Motor neuron (in vitro differentiated cells): ENCODE measurements at regions not wholly inside any gene's neighbourhood (a gene's known extent, or its start where the extent isn't known, plus 50 kb on each side); places are given as distances from the start of the nearest gene placed in this dataset.
"Not testable (repeated sequence)": the region's sequence is repeated elsewhere in the genome, so short reads cannot be mapped to it uniquely, and the experiment has no call there.

Source experiments
- ATAC-seq, 8 experiments: fragments of 200-7000 bp; cut with Tn5 transposase; replicated peaks in 6 of 8; 2 replicates each; pipeline ENCODE4 v1.8.0; 2021; ENCODE audit warnings: mild to moderate bottlenecking in 8 of 8, moderate library complexity in 8 of 8
- H3K27ac ChIP-seq, 2 donors: fragments of 250-450 bp; sonication (Bioruptor Pico); 2 replicates each; pipeline ENCODE4 v1.9.0; 2021; ENCODE audit warnings: antibody characterized with exemption in 2 of 2, mild to moderate bottlenecking in 2 of 2, moderate library complexity in 1 of 2
- H3K4me1 ChIP-seq, 2 donors: fragments of 250-450 bp; sonication (Bioruptor Pico); replicated peaks in 1 of 2; 2 replicates each; pipeline ENCODE4 v1.6.1; 2021; ENCODE audit warnings: antibody characterized with exemption in 2 of 2, mild to moderate bottlenecking in 2 of 2, moderate library complexity in 1 of 2
- H3K4me3 ChIP-seq, 5 donors: fragments of 250-450 bp; sonication (Bioruptor Pico); 2 replicates each; pipeline ENCODE4 v1.9.0; 2021; ENCODE audit warnings: antibody characterized with exemption in 5 of 5, mild to moderate bottlenecking in 5 of 5, moderate library complexity in 4 of 5
- WGBS, 10 experiments: fragments of 450-650 bp; shearing (Covaris generic); methylation state at CpG; one replicate each; pipeline ENCODE4 v1.0.0; 2022; 5-methylcytosine and 5-hydroxymethylcytosine counted together
- in situ Hi-C, 9 experiments: fragments of 400-800 bp; cut with MboI; loops; one replicate each; pipeline ENCODE4 v1.15.0; 2021; ENCODE audit warnings: low sequenced_read_pairs in 9 of 9, low pct_unique_long_range_greater_than_20kb in 2 of 9; ENCODE audit not compliant: unreplicated experiment in 9 of 9

- ATAC-seq = no peak
Observed at GRCh38 chr21:17105932-17106331, 406.9 kb upstream of the CXADR start.

GRCh38 chr21:17114045-17114444, 398.8 kb upstream of the CXADR start:
- no peak overlapping the region for H3K4me3 ChIP-seq
- no peak for ATAC-seq
- in situ Hi-C loops = no loop called here
- no peak overlapping the region for H3K27ac ChIP-seq
- 14 to 100% (median 42%) methylated on average over 1 to 3 of the region's 3 CpGs; no CpG with 5 or more reads in 2 of the 10 experiments for WGBS, 10 experiments
- no peaks in the 10 kb centered on the region for H3K4me1 ChIP-seq

More at GRCh38 chr21:17105932-17106331, 406.9 kb upstream of the CXADR start:
- Histone ChIP-seq H3K27ac (no peak overlapping the region), H3K4me3 (no peak overlapping the region), H3K4me1 (no peaks in the 10 kb centered on the region)
- in situ Hi-C loops = no loop called here

- in situ Hi-C loops = no loop called here
- no peak for ATAC-seq
- 31 to 100% (median 78%) methylated on average over 1 to 6 of the region's 6 CpGs for WGBS, 10 experiments
Observed at GRCh38 chr21:17118638-17119384, 394.0 kb upstream of the CXADR start.

GRCh38 chr21:17119466-17120297, 393.2 kb upstream of the CXADR start:
- Histone ChIP-seq H3K4me1 (no peaks in the 10 kb centered on the region), H3K4me3 (no peak overlapping the region), H3K27ac (no peak overlapping the region)
- in situ Hi-C loops = no loop called here
- 24 to 96% (median 72%) methylated on average over 3 to 9 of the region's 9 CpGs for WGBS, 10 experiments
- no peak for ATAC-seq

More at GRCh38 chr21:17118638-17119384, 394.0 kb upstream of the CXADR start:
- Histone ChIP-seq H3K27ac (no peak overlapping the region), H3K4me1 (no peaks in the 10 kb centered on the region), H3K4me3 (no peak overlapping the region)

GRCh38 chr21:17127395-17127794, 385.4 kb upstream of the CXADR start:
- H3K4me3 ChIP-seq, ATAC-seq, H3K4me1 ChIP-seq, H3K27ac ChIP-seq, in situ Hi-C loops: not testable (repeated sequence)
- 50 to 100% (median 89%) methylated on average over 1 of the region's 2 CpGs; no CpG with 5 or more reads in 3 of the 10 experiments for WGBS, 10 experiments

GRCh38 chr21:17128132-17128531, 384.7 kb upstream of the CXADR start:
- no peak overlapping the region for H3K4me3 ChIP-seq
- in situ Hi-C loops = no loop called here
- no peak for ATAC-seq
- H3K27ac ChIP-seq = no peak overlapping the region
- H3K4me1 ChIP-seq = no peaks in the 10 kb centered on the region
- WGBS, 10 experiments = 8 to 100% (median 72%) methylated on average over 2 to 5 of the region's 5 CpGs; no CpG with 5 or more reads in 1 of the 10 experiments

- H3K4me1 ChIP-seq, H3K4me3 ChIP-seq, H3K27ac ChIP-seq, in situ Hi-C loops: not testable (repeated sequence)
- ATAC-seq = peak in 1 of 8 experiments; percentile 33
- 0 to 100% (median 57%) methylated on average over 1 to 3 of the region's 3 CpGs; no CpG with 5 or more reads in 5 of the 10 experiments for WGBS, 10 experiments
Observed at GRCh38 chr21:17139159-17139558, 373.7 kb upstream of the CXADR start.

GRCh38 chr21:17139696-17140095, 373.1 kb upstream of the CXADR start:
- ATAC-seq = peak in 1 of 8 experiments; percentile 47
- in situ Hi-C loops = no loop called here

GRCh38 chr21:17146426-17146825, 366.4 kb upstream of the CXADR start:
- no peak for ATAC-seq
- in situ Hi-C loops = no loop called here
- WGBS, 10 experiments = 0 to 100% (median 72%) methylated on average over 1 to 5 of the region's 5 CpGs; no CpG with 5 or more reads in 1 of the 10 experiments

More at GRCh38 chr21:17139696-17140095, 373.1 kb upstream of the CXADR start:
- WGBS, 10 experiments = 31 to 100% (median 85%) methylated on average over 1 to 5 of the region's 5 CpGs
- Histone ChIP-seq H3K4me1 (no peaks in the 10 kb centered on the region), H3K27ac (no peak overlapping the region), H3K4me3 (no peak overlapping the region)

GRCh38 chr21:17159697-17160096, 353.1 kb upstream of the CXADR start:
- H3K27ac ChIP-seq = no peak overlapping the region
- ATAC-seq = no peak
- WGBS, 10 experiments = 28 to 100% (median 77%) methylated on average over 1 to 2 of the region's 2 CpGs; no CpG with 5 or more reads in 2 of the 10 experiments
- in situ Hi-C loops = no loop called here
- H3K4me1 ChIP-seq = no peaks in the 10 kb centered on the region
- H3K4me3 ChIP-seq = no peak overlapping the region

More at GRCh38 chr21:17146426-17146825, 366.4 kb upstream of the CXADR start:
- Histone ChIP-seq H3K27ac (no peak overlapping the region), H3K4me3 (no peak overlapping the region), H3K4me1 (no peaks in the 10 kb centered on the region)

- Histone ChIP-seq H3K4me3 (no peak overlapping the region), H3K27ac (no peak overlapping the region), H3K4me1 (no peaks in the 10 kb centered on the region)
- in situ Hi-C loops = no loop called here
- WGBS, 10 experiments = 0 to 94% (median 81%) methylated on average over 1 to 3 of the region's 3 CpGs; no CpG with 5 or more reads in 2 of the 10 experiments
- ATAC-seq = no peak
Observed at GRCh38 chr21:17185674-17186073, 327.2 kb upstream of the CXADR start.

- Histone ChIP-seq H3K27ac (no peak overlapping the region), H3K4me1 (no peaks in the 10 kb centered on the region), H3K4me3 (no peak overlapping the region)
- in situ Hi-C loops = no loop called here
- ATAC-seq = no peak
- WGBS, 10 experiments = 8 to 100% (median 89%) methylated on average over 1 to 2 of the region's 2 CpGs; no CpG with 5 or more reads in 2 of the 10 experiments
Observed at GRCh38 chr21:17189963-17190362, 322.9 kb upstream of the CXADR start.

GRCh38 chr21:17191346-17191993, 321.4 kb upstream of the CXADR start:
- Histone ChIP-seq H3K27ac (no peak overlapping the region), H3K4me3 (no peak overlapping the region), H3K4me1 (no peaks in the 10 kb centered on the region)
- in situ Hi-C loops = no loop called here
- ATAC-seq = no peak
- WGBS, 10 experiments = 83 to 100% methylated on average over 1 of the region's 1 CpG; no CpG with 5 or more reads in 8 of the 10 experiments
